WTC11 (cell line): ENCODE measurements at regions not wholly inside any gene's neighbourhood (a gene's known extent, or its start where the extent isn't known, plus 50 kb on each side); places are given as distances from the start of the nearest gene placed in this dataset.
"Not testable (repeated sequence)": the region's sequence is repeated elsewhere in the genome, so short reads cannot be mapped to it uniquely, and the experiment has no call there.

Source experiments
- ATAC-seq: fragments of 200-7000 bp; cut with Tn5 transposase; 2 replicates; pipeline ENCODE4 v1.10.0; 2021; ENCODE audit warnings: mild to moderate bottlenecking, moderate library complexity
- CTCF ChIA-PET: fragments of 300-600 bp; sonication (Branson Sonifier 250); formaldehyde crosslinking; loops from one replicate; lab custom pipeline; 2021; ENCODE audit warnings: antibody characterized with exemption; lab: Charles Lee
- POLR2A ChIA-PET: fragments of 350-600 bp; sonication (Branson Sonifier 250); formaldehyde crosslinking; loops from one replicate; lab custom pipeline; 2021; ENCODE audit warnings: antibody characterized with exemption; lab: Charles Lee
- DNase-seq: peaks from one replicate; pipeline ENCODE4 v3.0.0; 2021; ENCODE audit warnings: low spot score
- H3K27ac Mint-ChIP-seq: 2 replicates; pipeline ENCODE4 v1.8.0; 2021; ENCODE audit warnings: mixed read lengths
- H3K27me3 Mint-ChIP-seq: 2 replicates; pipeline ENCODE4 v1.8.0; 2021; ENCODE audit warnings: low read depth, mild to moderate bottlenecking, moderate library complexity, mixed read lengths
- H3K36me3 Mint-ChIP-seq: 2 replicates; pipeline ENCODE4 v1.8.0; 2021; ENCODE audit warnings: mixed read lengths
- H3K4me1 Mint-ChIP-seq: 2 replicates; pipeline ENCODE4 v1.8.0; 2022; ENCODE audit warnings: mixed read lengths
- H3K4me3 Mint-ChIP-seq: 2 replicates; pipeline ENCODE4 v1.8.0; 2021; ENCODE audit warnings: mild to moderate bottlenecking, moderate library complexity, mixed read lengths
- H3K9me3 Mint-ChIP-seq: 2 replicates; pipeline ENCODE4 v1.8.0; 2021; ENCODE audit warnings: mixed read lengths
- E2F5 ChIP-seq: sonication (generic); formaldehyde crosslinking; IDR thresholded peaks from 2 replicates; pipeline ENCODE4 v1.8.1; 2022; ENCODE audit warnings: mild to moderate bottlenecking, moderate library complexity, missing genetic modification reagents
- EMX1 ChIP-seq: fragments of 250-450 bp; sonication (Bioruptor Pico); IDR thresholded peaks from 2 replicates; pipeline ENCODE4 v1.8.0; 2021; ENCODE audit warnings: mild to moderate bottlenecking
- ETV6 ChIP-seq: sonication (generic); formaldehyde crosslinking; IDR thresholded peaks from 2 replicates; pipeline ENCODE4 v1.8.1; 2022; ENCODE audit warnings: mild to moderate bottlenecking, missing genetic modification reagents
- FOXJ3 ChIP-seq: sonication (generic); formaldehyde crosslinking; IDR thresholded peaks from 2 replicates; pipeline ENCODE4 v1.9.0; 2021; ENCODE audit warnings: missing genetic modification reagents, mild to moderate bottlenecking, borderline replicate concordance
- FOXP4 ChIP-seq: sonication (generic); formaldehyde crosslinking; IDR thresholded peaks from 2 replicates; pipeline ENCODE4 v1.8.0; 2022; ENCODE audit warnings: mild to moderate bottlenecking, missing genetic modification reagents
- GRHL2 ChIP-seq: fragments of 250-450 bp; sonication (Bioruptor Pico); IDR thresholded peaks from 2 replicates; pipeline ENCODE4 v1.8.0; 2022; ENCODE audit warnings: mild to moderate bottlenecking, moderate library complexity; ENCODE audit not compliant: insufficient replicate concordance, severe bottlenecking
- JUN ChIP-seq: sonication (generic); formaldehyde crosslinking; IDR thresholded peaks from 2 replicates; pipeline ENCODE4 v1.8.0; 2023; ENCODE audit warnings: mild to moderate bottlenecking, missing genetic modification reagents
- MLX ChIP-seq: sonication (generic); formaldehyde crosslinking; IDR thresholded peaks from 2 replicates; pipeline ENCODE4 v1.8.1; 2023; ENCODE audit warnings: mild to moderate bottlenecking, missing genetic modification reagents, moderate library complexity
- NR3C1 ChIP-seq: sonication (generic); formaldehyde crosslinking; conservative IDR thresholded peaks from 2 replicates; pipeline ENCODE4 v1.8.1; 2023; ENCODE audit warnings: low read depth, mild to moderate bottlenecking, missing genetic modification reagents
- OVOL2 ChIP-seq: fragments of 250-450 bp; sonication (Bioruptor Pico); IDR thresholded peaks from 2 replicates; pipeline ENCODE4 v1.9.0; 2021; ENCODE audit warnings: mild to moderate bottlenecking, borderline replicate concordance
- PRRX2 ChIP-seq: fragments of 250-450 bp; sonication (Bioruptor Pico); IDR thresholded peaks from 2 replicates; pipeline ENCODE4 v1.8.0; 2021; ENCODE audit warnings: mild to moderate bottlenecking
- RORB ChIP-seq: fragments of 250-450 bp; sonication (Bioruptor Pico); IDR thresholded peaks from 2 replicates; pipeline ENCODE4 v1.9.0; 2021; ENCODE audit warnings: mild to moderate bottlenecking
- TCF7 ChIP-seq: sonication (generic); formaldehyde crosslinking; IDR thresholded peaks from 2 replicates; pipeline ENCODE4 v1.8.0; 2022; ENCODE audit warnings: mild to moderate bottlenecking, low read depth, missing genetic modification reagents, moderate library complexity
- USF2 ChIP-seq: sonication (generic); formaldehyde crosslinking; IDR thresholded peaks from 2 replicates; pipeline ENCODE4 v1.8.1; 2023; ENCODE audit warnings: mild to moderate bottlenecking, missing genetic modification reagents, moderate library complexity
- ZNF121 ChIP-seq: sonication (generic); formaldehyde crosslinking; IDR thresholded peaks from 2 replicates; pipeline ENCODE4 v1.8.0; 2023; ENCODE audit warnings: missing genetic modification reagents
- ZNF138 ChIP-seq: sonication (generic); formaldehyde crosslinking; conservative IDR thresholded peaks from 2 replicates; pipeline ENCODE4 v1.8.1; 2022; ENCODE audit warnings: mild to moderate bottlenecking, moderate library complexity, missing genetic modification reagents
- ZNF232 ChIP-seq: sonication (generic); formaldehyde crosslinking; IDR thresholded peaks from 2 replicates; pipeline ENCODE4 v1.8.0; 2022; ENCODE audit warnings: mild to moderate bottlenecking, missing genetic modification reagents
- ZSCAN18 ChIP-seq: fragments of 250-450 bp; sonication (Bioruptor Pico); IDR thresholded peaks from 2 replicates; pipeline ENCODE4 v2.1.2; 2022; ENCODE audit warnings: mild to moderate bottlenecking, moderate library complexity
- TF ChIP-seq, protein P1 (sequence below): sonication (generic); formaldehyde crosslinking; IDR thresholded peaks from 2 replicates; pipeline ENCODE4 v1.8.1; 2022; ENCODE audit warnings: low read depth, mild to moderate bottlenecking, moderate library complexity, missing genetic modification reagents, borderline replicate concordance
- TF ChIP-seq, protein P2 (sequence below): fragments of 250-450 bp; sonication (Bioruptor Pico); IDR thresholded peaks from 2 replicates; pipeline ENCODE4 v1.9.0; 2021; ENCODE audit warnings: mild to moderate bottlenecking

DNA sequence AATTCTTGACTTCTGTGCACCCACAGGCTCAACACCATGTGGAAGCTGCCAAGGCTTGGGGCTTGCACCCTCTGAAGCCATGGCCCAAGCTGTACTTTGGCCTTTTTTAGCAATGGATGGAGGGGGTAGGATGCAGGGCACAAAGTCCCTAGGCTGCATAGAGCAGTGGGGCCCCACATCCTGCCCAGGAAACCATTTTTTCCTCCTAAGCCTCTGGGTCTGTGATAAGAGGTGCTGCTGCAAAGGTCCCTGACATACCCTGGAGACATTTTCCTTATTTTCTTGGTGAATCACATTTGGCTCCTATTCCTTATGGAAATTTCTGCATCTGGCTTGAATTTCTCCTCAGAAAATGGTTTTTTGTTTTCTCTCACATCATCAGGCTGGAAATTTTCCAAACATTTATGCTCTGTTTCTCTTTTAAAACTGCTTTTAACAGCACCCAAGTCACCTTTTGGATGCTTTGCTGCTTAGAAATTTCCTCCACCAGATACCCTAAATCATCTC is 482.7 kb upstream of the TLE4 start:
- Mint-ChIP-seq H3K27ac (no peak overlapping the region), H3K27me3 (no peaks in the 10 kb centered on the region), H3K4me3 (no peak overlapping the region), H3K4me1 (no peaks in the 10 kb centered on the region), H3K36me3 (peaks cover 27% of the 10 kb centered on the region), H3K9me3 (peaks cover 34% of the 10 kb centered on the region)
- no peak for DNase-seq
- no peak for TF ChIP-seq ZNF232 (CRISPR knock-in tag)
- no peak for TF ChIP-seq PRRX2 (CRISPR knock-in tag)
- no peak for TF ChIP-seq GRHL2 (CRISPR knock-in tag)
- no peak for TF ChIP-seq EMX1 (CRISPR knock-in tag)
- TF ChIP-seq MLX = no peak
- no peak for TF ChIP-seq NR3C1 (CRISPR knock-in tag)
- no peak for TF ChIP-seq JUN
- TF ChIP-seq, protein P1, sequence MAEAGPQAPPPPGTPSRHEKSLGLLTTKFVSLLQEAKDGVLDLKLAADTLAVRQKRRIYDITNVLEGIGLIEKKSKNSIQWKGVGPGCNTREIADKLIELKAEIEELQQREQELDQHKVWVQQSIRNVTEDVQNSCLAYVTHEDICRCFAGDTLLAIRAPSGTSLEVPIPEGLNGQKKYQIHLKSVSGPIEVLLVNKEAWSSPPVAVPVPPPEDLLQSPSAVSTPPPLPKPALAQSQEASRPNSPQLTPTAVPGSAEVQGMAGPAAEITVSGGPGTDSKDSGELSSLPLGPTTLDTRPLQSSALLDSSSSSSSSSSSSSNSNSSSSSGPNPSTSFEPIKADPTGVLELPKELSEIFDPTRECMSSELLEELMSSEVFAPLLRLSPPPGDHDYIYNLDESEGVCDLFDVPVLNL = no peak
- no peak for TF ChIP-seq FOXJ3 (CRISPR knock-in tag)
- no peak for TF ChIP-seq FOXP4
- no peak for TF ChIP-seq ETV6 (CRISPR knock-in tag)
- no peak for TF ChIP-seq OVOL2
- TF ChIP-seq, protein P2, sequence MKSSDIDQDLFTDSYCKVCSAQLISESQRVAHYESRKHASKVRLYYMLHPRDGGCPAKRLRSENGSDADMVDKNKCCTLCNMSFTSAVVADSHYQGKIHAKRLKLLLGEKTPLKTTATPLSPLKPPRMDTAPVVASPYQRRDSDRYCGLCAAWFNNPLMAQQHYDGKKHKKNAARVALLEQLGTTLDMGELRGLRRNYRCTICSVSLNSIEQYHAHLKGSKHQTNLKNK = no peak
- TF ChIP-seq TCF7 (CRISPR knock-in tag) = no peak
- no peak for TF ChIP-seq ZNF138 (CRISPR knock-in tag)
- TF ChIP-seq USF2 = no peak
- TF ChIP-seq ZSCAN18 (CRISPR knock-in tag) = no peak
- no peak for TF ChIP-seq RORB
- no peak for TF ChIP-seq E2F5 (CRISPR knock-in tag)
- TF ChIP-seq ZNF121 = no peak
- no peak for ATAC-seq
- CTCF ChIA-PET = no interaction called here
- POLR2A ChIA-PET = no interaction called here

DNA sequence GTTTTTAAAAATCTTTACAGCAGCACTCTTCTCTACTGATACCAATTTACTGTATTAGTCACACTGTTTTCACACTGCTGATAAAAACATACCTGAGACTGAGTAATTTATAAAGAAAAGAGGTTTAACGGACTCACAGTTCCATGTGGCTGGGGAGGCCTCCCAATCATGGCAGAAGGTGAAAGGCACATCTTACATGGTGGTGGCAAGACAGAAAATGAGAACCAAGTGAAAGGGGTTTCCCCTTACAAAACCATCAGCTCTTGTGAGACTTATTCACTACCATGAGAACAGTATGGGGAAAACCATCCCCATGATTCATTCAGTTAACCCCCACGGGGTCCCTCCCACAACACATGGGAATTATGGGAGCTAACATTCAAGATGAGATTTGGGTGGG is 481.9 kb upstream of the TLE4 start:
- ATAC-seq, H3K4me3 Mint-ChIP-seq, H3K27ac Mint-ChIP-seq, POLR2A ChIA-PET, CTCF ChIA-PET, DNase-seq, H3K27me3 Mint-ChIP-seq, H3K4me1 Mint-ChIP-seq: not testable (repeated sequence)
- Mint-ChIP-seq H3K36me3 (peaks cover 27% of the 10 kb centered on the region), H3K9me3 (peaks cover 34% of the 10 kb centered on the region)

DNA sequence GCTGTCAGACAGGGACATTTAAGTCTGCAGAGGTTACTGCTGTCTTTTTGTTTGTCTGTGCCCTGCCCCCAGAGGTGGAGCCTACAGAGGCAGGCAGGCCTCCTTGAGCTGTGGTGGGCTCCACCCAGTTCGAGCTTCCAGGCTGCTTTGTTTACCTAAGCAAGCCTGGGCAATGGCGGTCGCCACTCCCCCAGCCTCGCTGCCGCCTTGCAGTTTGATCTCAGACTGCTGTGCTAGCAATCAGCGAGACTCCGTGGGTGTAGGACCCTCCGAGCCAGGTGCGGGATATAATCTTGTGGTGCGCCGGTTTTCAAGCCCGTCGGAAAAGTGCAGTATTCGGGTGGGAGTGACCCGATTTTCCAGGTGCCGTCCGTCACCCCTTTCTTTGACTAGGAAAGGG is 468.5 kb upstream of the TLE4 start:
- DNase-seq, CTCF ChIA-PET, ATAC-seq, H3K27me3 Mint-ChIP-seq, H3K4me1 Mint-ChIP-seq, POLR2A ChIA-PET, H3K4me3 Mint-ChIP-seq, H3K27ac Mint-ChIP-seq: not testable (repeated sequence)
- Mint-ChIP-seq H3K36me3 (peaks cover 18% of the 10 kb centered on the region), H3K9me3 (peaks cover 30% of the 10 kb centered on the region)
